MM.1S (cell line): ENCODE measurements at regions not wholly inside any gene's neighbourhood (a gene's known extent, or its start where the extent isn't known, plus 50 kb on each side); places are given as distances from the start of the nearest gene placed in this dataset.

Experiments
- CTCF ChIP-seq: fragments of 300-600 bp; sonication (generic); IDR thresholded peaks from 2 replicates; pipeline ENCODE4 v1.5.1; 2016; ENCODE audit warnings: antibody characterized with exemption, low read length, mixed read lengths
- EZH2 ChIP-seq: fragments of 300-600 bp; sonication (generic); optimal IDR thresholded peaks from 2 replicates; pipeline ENCODE3; 2017; ENCODE audit warnings: low read depth, mild to moderate bottlenecking, antibody characterized with exemption, low read length, mixed read lengths
- EZH2phosphoT487 ChIP-seq: fragments of 300-600 bp; sonication (generic); IDR thresholded peaks from 2 replicates; pipeline ENCODE4 v1.6.1; 2018; ENCODE audit warnings: antibody characterized with exemption, low read length

- TF ChIP-seq CTCF, result no peak
- no peak for TF ChIP-seq EZH2phosphoT487
- no peak for TF ChIP-seq EZH2
These were observed 146.3 kb downstream of the MANEA start for GRCh38 chr6:95723638-95724037.
